Left ventricle myocardium inferior (tissue), 1 donor: ENCODE measurements at regions not wholly inside any gene's neighbourhood (a gene's known extent, or its start where the extent isn't known, plus 50 kb on each side); places are given as distances from the start of the nearest gene placed in this dataset.

Experiments used
- DNase-seq: peaks from one replicate; pipeline ENCODE4 v3.0.0-alpha.2; 2020
- H3K27ac ChIP-seq: fragments of 200-600 bp; replicated peaks from 2 replicates; pipeline ENCODE4 v1.8.0; 2021
- H3K27me3 ChIP-seq: fragments of 200-600 bp; 2 replicates; pipeline ENCODE4 v1.8.0; 2021; ENCODE audit warnings: low read depth
- H3K36me3 ChIP-seq: fragments of 200-600 bp; 2 replicates; pipeline ENCODE4 v1.8.0; 2021
- H3K4me1 ChIP-seq: fragments of 200-600 bp; 2 replicates; pipeline ENCODE4 v1.8.0; 2021
- H3K4me3 ChIP-seq: fragments of 200-600 bp; 2 replicates; pipeline ENCODE4 v1.8.0; 2021; ENCODE audit warnings: mild to moderate bottlenecking, moderate library complexity
- H3K9me3 ChIP-seq: fragments of 200-600 bp; replicated peaks from 2 replicates; pipeline ENCODE4 v1.8.0; 2021
- CTCF ChIP-seq: fragments of 200-600 bp; IDR thresholded peaks from 2 replicates; pipeline ENCODE4 v1.8.0; 2021; ENCODE audit warnings: antibody characterized with exemption, mild to moderate bottlenecking, borderline replicate concordance
- intact Hi-C: fragments of 100-400 bp; cut with micrococcal nuclease; formaldehyde crosslinking; loops from one replicate; pipeline ENCODE4 v1.11.0; 2022
- donor health status: DM: no; HTN: yes; CAD: no; lungs with severe emphysema.

GRCh38 chr10:53412651-53413050 is 640.1 kb upstream of the MBL2 start:
- H3K27me3 ChIP-seq, result no peaks in the 10 kb centered on the region
- DNase-seq, result no peak
- intact Hi-C loops, result no loop called here
- H3K9me3 ChIP-seq, result peaks cover 3% of the 10 kb centered on the region
- H3K27ac ChIP-seq, result no peak overlapping the region
- no peaks in the 10 kb centered on the region for H3K36me3 ChIP-seq
- no peak for TF ChIP-seq CTCF
- H3K4me3 ChIP-seq, result no peak overlapping the region
- H3K4me1 ChIP-seq, result no peaks in the 10 kb centered on the region

DNA sequence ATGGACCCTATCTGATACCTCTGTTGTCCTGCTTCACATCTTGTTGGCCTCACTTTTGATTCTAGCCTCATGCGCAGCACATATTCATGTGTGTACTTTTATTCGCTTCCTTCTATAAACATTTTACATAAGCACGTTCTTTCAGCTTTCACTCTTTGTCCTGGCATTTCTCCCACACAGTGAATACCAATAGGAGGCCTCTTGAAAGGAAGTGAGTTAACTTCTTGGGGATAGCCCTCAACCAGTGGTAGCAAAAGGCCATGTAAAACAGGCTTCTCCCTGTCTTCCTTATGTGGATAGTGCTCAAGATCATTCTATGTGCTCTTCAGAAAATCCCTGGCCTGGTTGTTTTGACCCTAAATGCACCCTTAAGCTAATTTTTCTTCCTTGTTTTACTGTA is 633.9 kb upstream of the MBL2 start:
- H3K4me3 ChIP-seq, result no peak overlapping the region
- H3K27ac ChIP-seq, result no peak overlapping the region
- no peak for TF ChIP-seq CTCF
- H3K4me1 ChIP-seq, result peaks cover 11% of the 10 kb centered on the region
- H3K9me3 ChIP-seq, result no peaks in the 10 kb centered on the region
- DNase-seq, result no peak
- no peaks in the 10 kb centered on the region for H3K27me3 ChIP-seq
- intact Hi-C loops, result no loop called here
- no peaks in the 10 kb centered on the region for H3K36me3 ChIP-seq

DNA sequence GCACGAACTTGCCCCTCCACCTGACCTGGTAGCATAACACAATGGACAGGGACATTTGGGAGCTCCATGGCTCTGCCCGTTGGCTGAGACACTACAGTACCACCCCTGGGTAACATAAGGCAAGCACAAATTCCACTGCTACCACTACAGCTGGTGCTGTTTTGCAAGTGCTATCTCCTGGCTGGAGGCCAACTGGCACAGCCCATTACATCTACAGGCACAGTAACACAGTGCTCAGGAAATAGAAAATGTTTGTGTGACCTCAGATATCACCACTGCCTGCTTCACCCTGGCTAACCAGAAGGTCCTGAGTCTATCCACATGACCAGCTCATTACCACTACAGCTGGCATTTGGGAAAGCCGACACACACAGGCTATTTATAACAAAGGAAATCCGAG is 631.1 kb upstream of the MBL2 start:
- intact Hi-C loops, result no loop called here
- no peaks in the 10 kb centered on the region for H3K36me3 ChIP-seq
- no peaks in the 10 kb centered on the region for H3K9me3 ChIP-seq
- peak overlapping the region; percentile 63 for H3K27ac ChIP-seq
- TF ChIP-seq CTCF, result no peak
- no peaks in the 10 kb centered on the region for H3K27me3 ChIP-seq
- DNase-seq, result peak; percentile 84
- H3K4me1 ChIP-seq, result peaks cover 11% of the 10 kb centered on the region
- no peak overlapping the region for H3K4me3 ChIP-seq

- Histone ChIP-seq H3K4me3 (no peak overlapping the region), H3K9me3 (no peaks in the 10 kb centered on the region), H3K36me3 (no peaks in the 10 kb centered on the region), H3K27me3 (no peaks in the 10 kb centered on the region), H3K27ac (no peak overlapping the region), H3K4me1 (peaks cover 11% of the 10 kb centered on the region)
- no peak for TF ChIP-seq CTCF
- intact Hi-C loops, result no loop called here
- no peak for DNase-seq
Observed at GRCh38 chr10:53402594-53402993, 630.0 kb upstream of the MBL2 start.

- no peaks in the 10 kb centered on the region for H3K36me3 ChIP-seq
- H3K9me3 ChIP-seq, result no peaks in the 10 kb centered on the region
- H3K27ac ChIP-seq, result no peak overlapping the region
- no peaks in the 10 kb centered on the region for H3K27me3 ChIP-seq
- no peak for TF ChIP-seq CTCF
- H3K4me3 ChIP-seq, result no peak overlapping the region
- H3K4me1 ChIP-seq, result peaks cover 11% of the 10 kb centered on the region
- intact Hi-C loops, result no loop called here
- DNase-seq, result no peak
Observed at GRCh38 chr10:53401536-53401935, 629.0 kb upstream of the MBL2 start.

GRCh38 chr10:53396876-53397275 is 624.3 kb upstream of the MBL2 start:
- no peak for DNase-seq
- H3K4me3 ChIP-seq, result no peak overlapping the region
- no peaks in the 10 kb centered on the region for H3K27me3 ChIP-seq
- no peaks in the 10 kb centered on the region for H3K4me1 ChIP-seq
- TF ChIP-seq CTCF, result no peak
- H3K27ac ChIP-seq, result no peak overlapping the region
- H3K9me3 ChIP-seq, result peaks cover 29% of the 10 kb centered on the region
- no peaks in the 10 kb centered on the region for H3K36me3 ChIP-seq
- intact Hi-C loops, result no loop called here
